Testis (tissue), 2 donors: ENCODE measurements at regions not wholly inside any gene's neighbourhood (a gene's known extent, or its start where the extent isn't known, plus 50 kb on each side); places are given as distances from the start of the nearest gene placed in this dataset.

Source experiments
- POLR2A ChIP-seq: fragments of 450-650 bp; IDR thresholded peaks from one replicate; pipeline ENCODE4 v1.6.1; 2017; ENCODE audit warnings: antibody characterized with exemption, mild to moderate bottlenecking, moderate library complexity
- TF ChIP-seq, protein P1 (sequence below), 3 experiments: fragments of 450-650 bp in 2 of 3; fragments of 200-600 bp in 1 of 3; sonication (generic) in 1 of 3; IDR thresholded peaks; one replicate each; pipeline ENCODE4 v1.5.1; 2016 to 2019; ENCODE audit warnings: antibody characterized with exemption in 3 of 3, mild to moderate bottlenecking in 2 of 3, moderate library complexity in 1 of 3

DNA sequence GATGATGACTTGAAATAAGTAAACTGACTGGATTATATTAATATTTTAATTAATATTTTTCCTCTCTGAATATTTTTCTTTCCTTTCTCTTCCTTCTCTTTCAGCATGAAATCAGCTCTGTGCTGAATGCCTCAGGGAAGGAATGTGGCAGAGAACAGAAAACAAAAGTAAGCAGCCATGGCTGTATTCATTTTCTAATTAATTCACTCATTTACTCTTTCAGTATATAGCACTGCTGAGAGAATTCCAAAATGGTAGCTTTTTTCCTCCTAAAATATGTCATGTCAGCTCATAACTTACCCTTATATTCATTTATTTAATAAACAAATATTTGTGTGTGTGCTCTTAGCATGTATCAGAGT, 522.5 kb downstream of the PTPRC start:
- TF ChIP-seq POLR2A: no peak
- TF ChIP-seq, protein P1, sequence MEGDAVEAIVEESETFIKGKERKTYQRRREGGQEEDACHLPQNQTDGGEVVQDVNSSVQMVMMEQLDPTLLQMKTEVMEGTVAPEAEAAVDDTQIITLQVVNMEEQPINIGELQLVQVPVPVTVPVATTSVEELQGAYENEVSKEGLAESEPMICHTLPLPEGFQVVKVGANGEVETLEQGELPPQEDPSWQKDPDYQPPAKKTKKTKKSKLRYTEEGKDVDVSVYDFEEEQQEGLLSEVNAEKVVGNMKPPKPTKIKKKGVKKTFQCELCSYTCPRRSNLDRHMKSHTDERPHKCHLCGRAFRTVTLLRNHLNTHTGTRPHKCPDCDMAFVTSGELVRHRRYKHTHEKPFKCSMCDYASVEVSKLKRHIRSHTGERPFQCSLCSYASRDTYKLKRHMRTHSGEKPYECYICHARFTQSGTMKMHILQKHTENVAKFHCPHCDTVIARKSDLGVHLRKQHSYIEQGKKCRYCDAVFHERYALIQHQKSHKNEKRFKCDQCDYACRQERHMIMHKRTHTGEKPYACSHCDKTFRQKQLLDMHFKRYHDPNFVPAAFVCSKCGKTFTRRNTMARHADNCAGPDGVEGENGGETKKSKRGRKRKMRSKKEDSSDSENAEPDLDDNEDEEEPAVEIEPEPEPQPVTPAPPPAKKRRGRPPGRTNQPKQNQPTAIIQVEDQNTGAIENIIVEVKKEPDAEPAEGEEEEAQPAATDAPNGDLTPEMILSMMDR (IDR thresholded peaks at IDR 0.05): no peak
